LNCAP (cell line): ENCODE measurements at regions not wholly inside any gene's neighbourhood (a gene's known extent, or its start where the extent isn't known, plus 50 kb on each side); places are given as distances from the start of the nearest gene placed in this dataset.

Experiments
- CTCF ChIP-seq: fragments of 450-650 bp; IDR thresholded peaks from 2 replicates; pipeline ENCODE4 v1.5.1; 2017; ENCODE audit warnings: mild to moderate bottlenecking

- no peak for TF ChIP-seq CTCF
Observed at GRCh38 chr3:34106379-34106778, 307.9 kb downstream of the PDCD6IP start.

- peak; percentile 76 for TF ChIP-seq CTCF
Observed at GRCh38 chr3:34106879-34107278, 308.4 kb downstream of the PDCD6IP start.

DNA sequence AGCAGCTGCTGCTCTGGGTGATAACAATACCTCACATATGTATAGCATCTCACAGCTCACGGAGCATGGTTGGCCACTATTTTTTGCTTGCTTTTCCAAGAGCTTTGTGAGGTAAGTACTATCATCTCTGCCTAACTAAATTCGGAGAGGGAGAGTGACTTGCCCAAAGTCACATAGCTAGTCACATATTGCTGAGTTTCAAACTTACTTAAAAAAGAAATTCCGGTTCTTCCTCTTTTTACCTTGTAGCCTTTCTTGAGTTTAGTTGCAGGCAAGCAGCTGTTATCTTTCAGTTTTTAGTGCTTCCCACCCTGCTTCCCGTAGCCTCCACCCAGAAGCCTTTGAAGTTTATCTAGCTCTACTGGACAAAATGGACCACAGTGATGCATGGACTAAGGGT, 309.2 kb downstream of the PDCD6IP start:
- no peak for TF ChIP-seq CTCF

DNA sequence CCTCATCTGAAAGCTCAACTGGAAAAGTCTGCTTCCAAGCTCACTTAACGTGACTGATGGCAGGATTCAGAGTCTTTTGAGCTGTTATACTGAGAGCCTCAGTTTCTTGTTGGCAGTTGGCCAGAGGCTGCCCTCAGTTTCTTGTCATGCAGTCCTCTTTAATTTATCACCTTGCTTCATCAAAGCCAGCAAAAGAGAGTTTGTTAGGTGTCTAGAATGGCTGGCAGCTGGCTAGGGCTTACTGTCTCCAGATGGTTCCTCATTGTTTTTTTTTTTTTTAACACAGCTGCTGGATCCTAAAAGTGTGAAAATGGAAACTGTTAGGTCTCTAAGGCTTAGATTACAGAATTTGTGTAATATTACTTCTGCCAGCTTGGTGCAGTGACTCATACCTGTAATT, 310.6 kb downstream of the PDCD6IP start:
- no peak for TF ChIP-seq CTCF

GRCh38 chr3:34109846-34110245, 311.4 kb downstream of the PDCD6IP start:
- TF ChIP-seq CTCF: no peak

DNA sequence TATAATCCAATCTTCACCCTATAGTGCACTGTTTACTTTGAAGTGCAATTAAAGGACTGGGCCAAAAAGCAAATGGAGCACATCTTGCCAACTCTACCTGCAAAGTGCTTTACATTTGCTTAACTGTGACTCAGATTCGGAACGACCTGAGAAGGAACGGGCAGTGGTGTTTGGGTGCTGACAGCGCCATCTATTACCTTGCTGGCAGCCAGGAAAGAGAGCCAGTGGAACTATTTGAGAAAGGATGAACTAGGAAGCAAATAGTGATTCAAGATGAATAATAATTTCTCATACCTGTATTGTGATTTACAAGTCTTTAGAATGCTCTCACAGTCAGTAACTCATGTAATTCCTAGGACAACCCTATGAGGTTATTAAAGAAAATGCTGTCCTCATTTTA, 312.9 kb downstream of the PDCD6IP start:
- peak; percentile 51 for TF ChIP-seq CTCF

GRCh38 chr3:34131091-34131490, 332.7 kb downstream of the PDCD6IP start:
- TF ChIP-seq CTCF: no peak

GRCh38 chr3:34132069-34132692, 333.8 kb downstream of the PDCD6IP start:
- TF ChIP-seq CTCF: no peak
